SK-N-SH (cell line): ENCODE measurements at regions not wholly inside any gene's neighbourhood (a gene's known extent, or its start where the extent isn't known, plus 50 kb on each side); places are given as distances from the start of the nearest gene placed in this dataset.

Experiments used
- CHD2 ChIP-seq: fragments of 150-350 bp; IDR thresholded peaks from 2 replicates; pipeline ENCODE4 v1.6.1; 2018; ENCODE audit warnings: low read length; ENCODE audit not compliant: partially characterized antibody
- EP300 ChIP-seq, 2 experiments: IDR thresholded peaks; 2 replicates each; pipeline versions ENCODE4 v1.4.0 to v1.6.1; 2012; ENCODE audit warnings: borderline replicate concordance in 1 of 2, low read depth in 1 of 2, low read length in 1 of 2
- GABPA ChIP-seq: IDR thresholded peaks from 2 replicates; pipeline ENCODE4 v1.4.0; 2012; ENCODE audit warnings: low read depth, mild to moderate bottlenecking
- RFX5 ChIP-seq: IDR thresholded peaks from 2 replicates; pipeline ENCODE4 v1.6.1; 2012; ENCODE audit warnings: mild to moderate bottlenecking, improper control_type of control experiment, low read length
- TF ChIP-seq, protein P1 (sequence below): fragments of 200-600 bp; sonication (generic); IDR thresholded peaks from 2 replicates; pipeline ENCODE4 v1.6.1; 2017; ENCODE audit warnings: antibody characterized with exemption, mild to moderate bottlenecking, moderate library complexity
- TF ChIP-seq, protein P2 (sequence below): fragments of 150-350 bp; IDR thresholded peaks from 2 replicates; pipeline ENCODE4 v1.6.1; 2017; ENCODE audit warnings: antibody characterized with exemption, low read length, low read depth, borderline replicate concordance

DNA sequence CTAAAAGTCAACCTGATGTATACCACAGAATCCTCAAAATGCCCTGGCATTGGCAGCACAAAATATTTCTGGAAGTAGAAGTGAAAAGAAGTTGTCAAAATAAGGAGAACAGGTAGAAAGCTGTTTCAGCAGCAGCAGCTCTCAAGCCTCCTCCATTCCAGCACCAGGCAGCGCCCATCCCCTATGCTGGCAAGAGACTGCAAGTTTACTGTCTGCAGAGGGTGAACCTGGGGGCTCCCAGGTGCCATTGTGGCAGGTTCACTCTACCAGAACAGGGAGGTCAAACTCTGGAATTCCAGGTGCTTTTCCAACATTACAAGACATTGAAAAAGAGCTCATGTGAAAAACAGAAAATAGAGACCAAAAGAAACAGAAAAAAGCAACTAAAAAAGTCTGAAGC is 128.8 kb upstream of the CTTNBP2NL start:
- TF ChIP-seq, protein P1, sequence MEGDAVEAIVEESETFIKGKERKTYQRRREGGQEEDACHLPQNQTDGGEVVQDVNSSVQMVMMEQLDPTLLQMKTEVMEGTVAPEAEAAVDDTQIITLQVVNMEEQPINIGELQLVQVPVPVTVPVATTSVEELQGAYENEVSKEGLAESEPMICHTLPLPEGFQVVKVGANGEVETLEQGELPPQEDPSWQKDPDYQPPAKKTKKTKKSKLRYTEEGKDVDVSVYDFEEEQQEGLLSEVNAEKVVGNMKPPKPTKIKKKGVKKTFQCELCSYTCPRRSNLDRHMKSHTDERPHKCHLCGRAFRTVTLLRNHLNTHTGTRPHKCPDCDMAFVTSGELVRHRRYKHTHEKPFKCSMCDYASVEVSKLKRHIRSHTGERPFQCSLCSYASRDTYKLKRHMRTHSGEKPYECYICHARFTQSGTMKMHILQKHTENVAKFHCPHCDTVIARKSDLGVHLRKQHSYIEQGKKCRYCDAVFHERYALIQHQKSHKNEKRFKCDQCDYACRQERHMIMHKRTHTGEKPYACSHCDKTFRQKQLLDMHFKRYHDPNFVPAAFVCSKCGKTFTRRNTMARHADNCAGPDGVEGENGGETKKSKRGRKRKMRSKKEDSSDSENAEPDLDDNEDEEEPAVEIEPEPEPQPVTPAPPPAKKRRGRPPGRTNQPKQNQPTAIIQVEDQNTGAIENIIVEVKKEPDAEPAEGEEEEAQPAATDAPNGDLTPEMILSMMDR, result no peak
- no peak for TF ChIP-seq RFX5
- no peak for TF ChIP-seq EP300 (IDR thresholded peaks at IDR 0.05; ENCODE audit: borderline replicate concordance in 1 of 2, low read depth in 1 of 2, low read length in 1 of 2)
- TF ChIP-seq, protein P2, sequence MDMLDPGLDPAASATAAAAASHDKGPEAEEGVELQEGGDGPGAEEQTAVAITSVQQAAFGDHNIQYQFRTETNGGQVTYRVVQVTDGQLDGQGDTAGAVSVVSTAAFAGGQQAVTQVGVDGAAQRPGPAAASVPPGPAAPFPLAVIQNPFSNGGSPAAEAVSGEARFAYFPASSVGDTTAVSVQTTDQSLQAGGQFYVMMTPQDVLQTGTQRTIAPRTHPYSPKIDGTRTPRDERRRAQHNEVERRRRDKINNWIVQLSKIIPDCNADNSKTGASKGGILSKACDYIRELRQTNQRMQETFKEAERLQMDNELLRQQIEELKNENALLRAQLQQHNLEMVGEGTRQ, result no peak
- no peak for TF ChIP-seq GABPA
- TF ChIP-seq CHD2, result no peak
